WTC11 (cell line): ENCODE measurements at regions not wholly inside any gene's neighbourhood (a gene's known extent, or its start where the extent isn't known, plus 50 kb on each side); places are given as distances from the start of the nearest gene placed in this dataset.

ENCODE experiments used
- ATAC-seq: fragments of 200-7000 bp; cut with Tn5 transposase; 2 replicates; pipeline ENCODE4 v1.10.0; 2021; ENCODE audit warnings: mild to moderate bottlenecking, moderate library complexity
- CTCF ChIA-PET: fragments of 300-600 bp; sonication (Branson Sonifier 250); formaldehyde crosslinking; loops from one replicate; lab custom pipeline; 2021; ENCODE audit warnings: antibody characterized with exemption; lab: Charles Lee
- POLR2A ChIA-PET: fragments of 350-600 bp; sonication (Branson Sonifier 250); formaldehyde crosslinking; loops from one replicate; lab custom pipeline; 2021; ENCODE audit warnings: antibody characterized with exemption; lab: Charles Lee
- DNase-seq: peaks from one replicate; pipeline ENCODE4 v3.0.0; 2021; ENCODE audit warnings: low spot score
- H3K27ac Mint-ChIP-seq: 2 replicates; pipeline ENCODE4 v1.8.0; 2021; ENCODE audit warnings: mixed read lengths
- H3K27me3 Mint-ChIP-seq: 2 replicates; pipeline ENCODE4 v1.8.0; 2021; ENCODE audit warnings: low read depth, mild to moderate bottlenecking, moderate library complexity, mixed read lengths
- H3K36me3 Mint-ChIP-seq: 2 replicates; pipeline ENCODE4 v1.8.0; 2021; ENCODE audit warnings: mixed read lengths
- H3K4me1 Mint-ChIP-seq: 2 replicates; pipeline ENCODE4 v1.8.0; 2022; ENCODE audit warnings: mixed read lengths
- H3K4me3 Mint-ChIP-seq: 2 replicates; pipeline ENCODE4 v1.8.0; 2021; ENCODE audit warnings: mild to moderate bottlenecking, moderate library complexity, mixed read lengths
- H3K9me3 Mint-ChIP-seq: 2 replicates; pipeline ENCODE4 v1.8.0; 2021; ENCODE audit warnings: mixed read lengths
- AFF4 ChIP-seq: sonication (generic); formaldehyde crosslinking; IDR thresholded peaks from 2 replicates; pipeline ENCODE4 v1.8.1; 2023; ENCODE audit warnings: mild to moderate bottlenecking, missing genetic modification reagents, borderline replicate concordance
- CTCF ChIP-seq: fragments of 200-600 bp; IDR thresholded peaks from 2 replicates; pipeline ENCODE4 v1.8.0; 2022; ENCODE audit warnings: antibody characterized with exemption
- E2F1 ChIP-seq: sonication (generic); formaldehyde crosslinking; IDR thresholded peaks from 2 replicates; pipeline ENCODE4 v1.8.0; 2022; ENCODE audit warnings: mild to moderate bottlenecking, missing genetic modification reagents
- FOXJ3 ChIP-seq: sonication (generic); formaldehyde crosslinking; IDR thresholded peaks from 2 replicates; pipeline ENCODE4 v1.9.0; 2021; ENCODE audit warnings: missing genetic modification reagents, mild to moderate bottlenecking, borderline replicate concordance
- GABPB1 ChIP-seq: sonication (generic); formaldehyde crosslinking; IDR thresholded peaks from 2 replicates; pipeline ENCODE4 v1.8.1; 2023; ENCODE audit warnings: mild to moderate bottlenecking, missing genetic modification reagents
- GRHL2 ChIP-seq: fragments of 250-450 bp; sonication (Bioruptor Pico); IDR thresholded peaks from 2 replicates; pipeline ENCODE4 v1.8.0; 2022; ENCODE audit warnings: mild to moderate bottlenecking, moderate library complexity; ENCODE audit not compliant: insufficient replicate concordance, severe bottlenecking
- HMGA2 ChIP-seq: fragments of 250-450 bp; sonication (Bioruptor Pico); IDR thresholded peaks from 2 replicates; pipeline ENCODE4 v1.4.0; 2021; ENCODE audit warnings: mild to moderate bottlenecking, moderate library complexity
- HMGXB4 ChIP-seq: sonication (generic); formaldehyde crosslinking; IDR thresholded peaks from 2 replicates; pipeline ENCODE4 v1.8.1; 2023; ENCODE audit warnings: mild to moderate bottlenecking, moderate library complexity, missing genetic modification reagents
- MYBL2 ChIP-seq: sonication (generic); formaldehyde crosslinking; IDR thresholded peaks from 2 replicates; pipeline ENCODE4 v1.8.1; 2023; ENCODE audit warnings: mild to moderate bottlenecking, moderate library complexity, missing genetic modification reagents
- NR1H2 ChIP-seq: sonication (generic); formaldehyde crosslinking; IDR thresholded peaks from 2 replicates; pipeline ENCODE4 v1.9.0; 2021; ENCODE audit warnings: mild to moderate bottlenecking, moderate library complexity, missing genetic modification reagents
- PREB ChIP-seq: sonication (generic); formaldehyde crosslinking; IDR thresholded peaks from 2 replicates; pipeline ENCODE4 v1.8.1; 2022; ENCODE audit warnings: mild to moderate bottlenecking, missing genetic modification reagents, moderate library complexity, borderline replicate concordance
- RELA ChIP-seq: sonication (generic); formaldehyde crosslinking; IDR thresholded peaks from 2 replicates; pipeline ENCODE4 v1.8.1; 2022; ENCODE audit warnings: missing genetic modification reagents, mild to moderate bottlenecking, borderline replicate concordance
- TEAD1 ChIP-seq: sonication (generic); formaldehyde crosslinking; IDR thresholded peaks from 2 replicates; pipeline ENCODE4 v1.8.0; 2022; ENCODE audit warnings: mild to moderate bottlenecking, missing genetic modification reagents
- TEAD4 ChIP-seq: sonication (generic); formaldehyde crosslinking; IDR thresholded peaks from 2 replicates; pipeline ENCODE4 v1.8.0; 2022; ENCODE audit warnings: mild to moderate bottlenecking, missing genetic modification reagents
- TP53 ChIP-seq: sonication (generic); formaldehyde crosslinking; IDR thresholded peaks from 2 replicates; pipeline ENCODE4 v1.8.1; 2023; ENCODE audit warnings: mild to moderate bottlenecking, missing genetic modification reagents
- ZNF232 ChIP-seq: sonication (generic); formaldehyde crosslinking; IDR thresholded peaks from 2 replicates; pipeline ENCODE4 v1.8.0; 2022; ENCODE audit warnings: mild to moderate bottlenecking, missing genetic modification reagents
- ZNF317 ChIP-seq: sonication (generic); formaldehyde crosslinking; IDR thresholded peaks from 2 replicates; pipeline ENCODE4 v1.8.1; 2023; ENCODE audit warnings: low read depth, mild to moderate bottlenecking, moderate library complexity, missing genetic modification reagents, borderline replicate concordance
- ZNF396 ChIP-seq: fragments of 250-450 bp; sonication (Bioruptor Pico); IDR thresholded peaks from 2 replicates; pipeline ENCODE4 v1.8.0; 2021; ENCODE audit warnings: mild to moderate bottlenecking, moderate library complexity, borderline replicate concordance
- ZNF416 ChIP-seq: fragments of 250-450 bp; sonication (Bioruptor Pico); IDR thresholded peaks from 2 replicates; pipeline ENCODE4 v1.9.0; 2021; ENCODE audit warnings: mild to moderate bottlenecking, inconsistent platforms
- ZNF512 ChIP-seq: sonication (generic); formaldehyde crosslinking; IDR thresholded peaks from 2 replicates; pipeline ENCODE4 v1.8.1; 2022; ENCODE audit warnings: missing genetic modification reagents, borderline replicate concordance
- TF ChIP-seq, protein P1 (sequence below): fragments of 250-450 bp; sonication (Bioruptor Pico); IDR thresholded peaks from 2 replicates; pipeline ENCODE4 v1.9.0; 2021; ENCODE audit warnings: moderate library complexity, mild to moderate bottlenecking, inconsistent platforms, borderline replicate concordance

DNA sequence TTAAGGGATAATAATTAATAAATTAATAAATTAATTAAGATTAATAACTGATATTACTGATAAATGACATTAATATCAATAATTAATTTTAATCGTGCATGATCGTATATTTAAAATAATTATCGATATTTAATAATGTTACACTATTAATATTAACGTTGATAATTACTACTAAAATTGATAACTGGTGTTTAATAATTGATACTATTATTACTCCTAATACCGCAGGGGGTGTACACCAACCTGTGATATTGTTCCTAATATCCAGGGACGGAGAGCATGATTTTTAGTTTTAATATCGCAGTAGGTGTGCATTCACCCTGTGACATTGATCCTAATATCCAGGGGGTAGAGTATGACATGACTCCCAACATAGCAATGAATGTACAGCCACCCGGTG lies 1930.8 kb downstream of the SUCLG1 start:
- Mint-ChIP-seq H3K27ac (no peak overlapping the region), H3K36me3 (no peaks in the 10 kb centered on the region), H3K27me3 (no peaks in the 10 kb centered on the region), H3K4me3 (no peak overlapping the region), H3K9me3 (no peaks in the 10 kb centered on the region), H3K4me1 (no peaks in the 10 kb centered on the region)
- TF ChIP-seq HMGA2 (CRISPR knock-in tag) (peak; percentile 83), AFF4 (CRISPR knock-in tag) (no peak)
- ATAC-seq, result no peak
- DNase-seq, result no peak
- ChIA-PET CTCF (no interaction called here), POLR2A (no interaction called here)

GRCh38 chr2:82527124-82527523 lies 1932.0 kb downstream of the SUCLG1 start:
- H3K27ac Mint-ChIP-seq, result no peak overlapping the region
- ChIA-PET POLR2A (no interaction called here), CTCF (no interaction called here)
- H3K36me3 Mint-ChIP-seq, result no peaks in the 10 kb centered on the region
- TF ChIP-seq MYBL2 (CRISPR knock-in tag) (no peak), FOXJ3 (CRISPR knock-in tag) (no peak), ZNF317 (CRISPR knock-in tag) (no peak), CTCF (no peak), HMGXB4 (CRISPR knock-in tag) (no peak), GRHL2 (CRISPR knock-in tag) (no peak), TP53 (CRISPR knock-in tag) (no peak), TEAD4 (CRISPR knock-in tag) (no peak), NR1H2 (no peak), ZNF232 (CRISPR knock-in tag) (no peak), ZNF396 (CRISPR knock-in tag) (no peak), PREB (CRISPR knock-in tag) (no peak)
- no peaks in the 10 kb centered on the region for H3K27me3 Mint-ChIP-seq
- H3K4me1 Mint-ChIP-seq, result no peaks in the 10 kb centered on the region
- no peak for ATAC-seq
- no peak for DNase-seq
- no peak overlapping the region for H3K4me3 Mint-ChIP-seq
- no peaks in the 10 kb centered on the region for H3K9me3 Mint-ChIP-seq

- ChIA-PET POLR2A (no interaction called here), CTCF (no interaction called here)
- ATAC-seq (no peak), DNase-seq (no peak)
- Mint-ChIP-seq H3K27ac (no peak overlapping the region), H3K9me3 (no peaks in the 10 kb centered on the region), H3K4me3 (no peak overlapping the region), H3K36me3 (no peaks in the 10 kb centered on the region), H3K27me3 (no peaks in the 10 kb centered on the region), H3K4me1 (no peaks in the 10 kb centered on the region)
- TF ChIP-seq E2F1 (CRISPR knock-in tag) (no peak), ZNF512 (CRISPR knock-in tag) (no peak), TEAD1 (CRISPR knock-in tag) (no peak), ZNF416 (CRISPR knock-in tag) (no peak), RELA (no peak), GABPB1 (no peak), ZNF396 (CRISPR knock-in tag) (no peak)
- TF ChIP-seq, protein P1, sequence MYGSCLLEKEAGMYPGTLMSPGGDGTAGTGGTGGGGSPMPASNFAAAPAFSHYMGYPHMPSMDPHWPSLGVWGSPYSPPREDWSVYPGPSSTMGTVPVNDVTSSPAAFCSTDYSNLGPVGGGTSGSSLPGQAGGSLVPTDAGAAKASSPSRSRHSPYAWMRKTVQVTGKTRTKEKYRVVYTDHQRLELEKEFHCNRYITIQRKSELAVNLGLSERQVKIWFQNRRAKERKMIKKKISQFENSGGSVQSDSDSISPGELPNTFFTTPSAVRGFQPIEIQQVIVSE (CRISPR knock-in tag), result no peak
Observed at GRCh38 chr2:82526277-82526676, 1932.8 kb downstream of the SUCLG1 start.
